HG03060 (cell line): ENCODE measurements at regions not wholly inside any gene's neighbourhood (a gene's known extent, or its start where the extent isn't known, plus 50 kb on each side); places are given as distances from the start of the nearest gene placed in this dataset.

Experiments used
- ATAC-seq: cut with Tn5 transposase; IDR thresholded peaks from one replicate; pipeline ENCODE4 v1.9.1; 2021; ENCODE audit warnings: low read depth, moderate number of reproducible peaks; ENCODE audit not compliant: unreplicated experiment

DNA sequence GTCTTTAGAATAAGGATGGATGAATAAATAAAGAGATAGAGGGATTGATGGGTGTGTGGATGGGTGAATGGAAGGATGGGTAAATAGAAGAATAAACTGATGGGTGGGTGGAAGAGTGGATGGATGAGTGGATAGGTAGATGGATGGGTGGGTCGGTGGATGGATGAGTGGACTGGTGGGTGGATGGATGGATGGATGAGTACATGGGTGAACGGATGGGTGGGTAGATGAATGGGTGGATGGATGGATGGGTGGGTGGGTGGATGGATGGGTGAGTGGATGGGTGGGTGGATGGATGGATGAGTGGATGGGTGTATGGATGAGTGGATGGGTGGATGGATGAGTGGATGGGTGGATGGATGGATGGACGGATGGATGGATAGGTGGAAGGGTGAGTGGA, 65.7 kb upstream of the FOXC1 start:
- ATAC-seq: no peak

DNA sequence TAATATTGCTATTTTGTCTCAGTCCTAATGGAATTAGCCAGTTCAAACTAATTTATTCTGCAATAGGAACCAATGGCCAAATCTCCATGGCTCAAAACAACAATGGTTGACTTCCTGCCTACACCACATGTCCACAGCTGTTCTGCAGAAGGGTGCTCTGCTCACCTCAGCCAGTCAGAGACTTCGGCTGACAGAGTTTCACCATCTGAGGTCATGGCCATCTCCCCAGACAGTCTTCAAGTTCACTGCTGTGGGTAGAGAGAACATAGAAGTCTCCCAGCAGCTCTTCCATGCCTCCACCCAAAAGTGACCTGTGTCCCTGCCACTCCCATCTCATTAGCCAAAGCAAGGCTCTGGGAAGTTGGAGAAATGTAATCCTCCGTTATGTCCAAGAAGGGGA, 65.1 kb upstream of the FOXC1 start:
- ATAC-seq: no peak

DNA sequence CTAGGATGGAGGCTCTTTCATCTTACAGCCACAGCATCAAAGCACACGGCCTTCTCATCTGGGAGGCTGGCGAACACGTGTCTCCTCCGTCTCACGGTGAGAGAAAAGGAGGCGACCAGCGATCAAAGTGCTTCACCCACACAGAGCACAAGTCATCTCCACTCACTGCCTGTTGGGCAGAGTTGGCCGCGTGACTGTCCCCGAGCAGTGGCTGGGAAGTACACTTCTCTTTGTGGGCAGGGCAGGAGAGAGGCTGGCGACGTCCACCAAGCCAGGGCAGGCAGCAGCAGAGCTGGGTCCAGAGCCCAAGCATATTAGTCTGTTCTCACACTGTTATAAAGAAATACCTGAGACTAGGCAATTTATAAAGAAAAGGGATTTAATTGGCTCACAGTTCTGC, 64.1 kb upstream of the FOXC1 start:
- no peak for ATAC-seq

DNA sequence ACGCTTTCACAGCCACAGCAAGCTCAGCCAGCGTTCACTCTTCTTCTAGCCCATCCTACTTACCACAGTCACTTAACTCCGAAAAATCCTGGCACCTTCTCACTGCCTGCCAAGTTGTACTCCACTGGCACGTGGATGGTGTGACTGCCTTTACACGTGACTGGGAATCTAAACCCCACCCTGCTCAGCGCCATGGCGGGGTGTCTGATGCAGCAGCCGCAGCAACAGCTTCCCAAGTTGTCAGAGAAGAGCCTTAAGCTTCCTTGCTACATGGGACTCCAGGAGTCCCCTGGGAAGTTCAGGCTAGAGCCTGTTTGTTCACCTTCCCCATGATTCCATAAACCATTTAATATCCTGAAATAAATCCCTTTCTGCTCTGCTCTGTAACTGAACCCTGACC, 61.9 kb upstream of the FOXC1 start:
- no peak for ATAC-seq

DNA sequence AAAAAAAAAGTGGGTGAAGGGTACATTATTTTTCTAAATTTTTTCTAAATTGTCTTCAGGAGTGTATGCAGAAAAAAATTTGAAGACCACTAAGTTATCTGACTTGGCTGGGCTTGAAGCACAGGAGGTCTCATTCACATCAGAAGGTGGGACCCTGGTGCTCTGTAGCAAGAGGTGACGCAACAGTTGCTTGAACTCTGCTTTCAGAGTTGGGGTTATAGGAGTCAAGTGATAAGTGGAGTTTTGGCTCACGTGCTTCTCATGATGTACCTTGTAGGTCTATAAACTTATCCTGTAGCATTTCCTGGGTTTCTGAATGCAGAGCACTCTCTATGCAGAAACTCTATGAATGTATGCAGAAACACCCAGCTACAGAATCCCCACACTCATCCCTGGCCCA, 58.5 kb upstream of the FOXC1 start:
- ATAC-seq: no peak

DNA sequence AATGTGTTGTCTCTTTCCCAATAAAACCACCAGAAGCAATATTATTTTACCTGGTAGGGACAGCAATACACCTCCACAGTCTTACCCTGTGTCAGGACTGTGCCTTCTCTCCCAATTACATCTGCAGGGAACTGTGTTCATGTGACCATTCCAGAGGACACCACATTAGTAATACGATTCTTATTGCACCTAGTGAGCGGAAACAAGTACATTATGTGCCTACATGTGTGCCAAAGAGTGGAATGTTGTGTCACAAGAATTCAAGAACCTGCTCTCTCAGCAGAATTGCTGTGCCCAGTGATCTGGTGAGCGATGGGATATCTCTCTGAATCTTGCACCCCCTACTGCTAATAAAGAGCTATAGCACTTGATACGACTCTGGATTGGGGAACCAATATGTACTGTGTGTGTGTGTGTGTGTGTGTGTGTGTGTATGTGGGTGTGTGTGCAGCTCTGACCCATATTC, 57.4 kb upstream of the FOXC1 start:
- no peak for ATAC-seq

DNA sequence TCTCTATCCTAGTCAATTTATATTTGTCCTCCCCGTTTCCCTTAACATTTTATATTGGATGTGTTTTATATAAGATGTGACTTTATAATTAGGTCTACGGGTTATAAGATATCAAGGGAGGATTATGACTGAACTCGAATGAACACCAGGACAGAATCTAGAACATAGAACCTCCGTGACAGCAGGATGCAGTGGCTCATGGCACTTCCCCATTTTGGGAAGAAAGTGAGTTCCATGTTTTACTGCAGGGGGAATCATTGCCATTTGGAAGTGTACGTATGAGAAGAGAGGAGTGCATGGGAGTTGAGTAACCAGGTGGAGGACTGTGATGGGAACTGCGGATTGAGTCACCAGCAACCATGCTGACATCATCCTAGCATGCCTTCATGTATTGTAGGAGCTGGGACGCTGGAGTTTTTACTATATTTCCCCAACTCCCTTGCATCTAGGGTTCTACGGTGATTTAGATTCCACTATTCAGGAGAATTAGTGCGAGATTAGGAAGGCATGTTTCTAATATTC, 56.1 kb upstream of the FOXC1 start:
- no peak for ATAC-seq

DNA sequence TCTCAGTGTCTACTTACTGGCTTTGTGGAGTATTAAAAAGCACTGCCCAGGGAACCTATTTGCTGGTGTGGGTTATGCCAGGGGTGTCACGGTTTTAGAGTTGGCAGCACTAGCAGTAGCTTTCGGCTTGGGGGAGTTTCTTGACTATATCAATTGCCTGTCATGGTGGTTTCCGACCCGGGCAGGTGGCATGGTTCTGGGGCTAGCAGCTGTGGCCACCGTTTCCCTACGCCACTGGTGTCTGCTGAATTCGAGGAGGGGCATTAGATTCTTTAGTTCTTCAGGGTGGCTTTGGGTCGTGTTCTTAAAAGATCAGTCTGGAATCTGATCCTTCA, 55.6 kb upstream of the FOXC1 start:
- no peak for ATAC-seq

DNA sequence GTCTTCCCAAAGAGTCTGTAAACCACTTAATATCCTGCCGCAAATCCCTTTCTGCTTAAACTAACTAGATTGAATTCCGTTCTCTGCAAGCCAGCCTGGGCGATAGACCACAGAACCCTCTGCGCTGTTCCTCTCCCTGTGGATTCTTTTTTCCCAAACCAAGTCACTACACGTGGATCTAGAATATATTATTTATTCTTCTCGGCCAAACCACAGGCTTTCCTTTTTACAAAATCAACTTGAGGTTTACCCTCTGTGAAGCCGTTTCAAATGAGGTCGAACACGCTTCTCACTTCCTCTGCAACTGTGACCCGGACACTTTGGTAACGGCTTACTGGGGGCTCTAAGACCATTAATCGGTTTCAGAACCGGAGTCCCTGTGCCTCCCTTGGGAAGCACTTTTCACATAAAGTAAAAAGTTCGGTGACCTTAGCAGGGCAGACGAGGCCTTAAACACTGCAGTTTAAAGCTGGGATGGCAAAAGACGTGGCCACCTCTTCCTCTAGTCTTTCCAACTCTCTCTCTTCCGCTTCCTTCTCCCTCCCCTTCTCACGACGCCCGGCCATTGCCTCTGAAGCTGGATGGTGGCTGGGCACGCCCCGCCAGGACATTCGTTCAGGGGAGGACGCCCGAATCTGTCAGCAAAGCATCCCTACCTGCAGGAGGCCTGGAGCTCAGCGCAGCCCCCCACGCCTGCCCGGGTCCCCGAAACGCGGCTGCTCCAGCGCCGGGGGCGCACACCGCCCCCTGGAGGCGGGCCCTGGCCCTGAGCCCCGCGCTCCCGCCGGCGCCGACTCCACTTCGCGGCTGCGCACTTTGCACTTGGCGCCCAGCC, 55.0 kb upstream of the FOXC1 start:
- no peak for ATAC-seq

DNA sequence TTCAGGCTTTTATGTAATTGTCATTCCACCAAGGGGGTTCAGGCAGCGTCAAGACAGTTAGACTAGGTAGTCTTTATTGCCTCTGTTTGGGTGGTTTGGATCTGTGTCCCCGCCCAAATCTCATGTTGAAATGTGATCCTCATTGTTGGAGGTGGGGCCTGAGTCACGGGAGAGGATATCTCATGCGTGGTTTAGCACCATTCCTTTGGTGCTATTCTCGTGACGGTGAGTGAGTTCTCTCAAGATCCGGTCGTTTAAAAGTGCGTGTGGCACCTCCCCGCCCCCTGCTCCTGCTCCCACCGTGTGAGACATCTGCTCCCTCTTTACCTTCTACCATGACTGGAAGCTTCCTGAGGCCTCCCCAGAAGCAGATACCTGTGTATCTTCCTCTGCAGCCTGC, 51.3 kb upstream of the FOXC1 start:
- ATAC-seq: no peak
